HEK293T (cell line): ENCODE measurements at regions not wholly inside any gene's neighbourhood (a gene's known extent, or its start where the extent isn't known, plus 50 kb on each side); places are given as distances from the start of the nearest gene placed in this dataset.

Experiments used
- FOXA1 ChIP-seq: fragments of 450-650 bp; IDR thresholded peaks from 2 replicates; pipeline ENCODE4 v1.6.1; 2016; ENCODE audit warnings: mild to moderate bottlenecking
- LEF1 ChIP-seq: fragments of 450-650 bp; IDR thresholded peaks from 2 replicates; pipeline ENCODE4 v1.6.1; 2017; ENCODE audit warnings: mild to moderate bottlenecking, borderline replicate concordance
- ZNF384 ChIP-seq: fragments of 450-650 bp; IDR thresholded peaks from 2 replicates; pipeline ENCODE4 v1.6.1; 2016

DNA sequence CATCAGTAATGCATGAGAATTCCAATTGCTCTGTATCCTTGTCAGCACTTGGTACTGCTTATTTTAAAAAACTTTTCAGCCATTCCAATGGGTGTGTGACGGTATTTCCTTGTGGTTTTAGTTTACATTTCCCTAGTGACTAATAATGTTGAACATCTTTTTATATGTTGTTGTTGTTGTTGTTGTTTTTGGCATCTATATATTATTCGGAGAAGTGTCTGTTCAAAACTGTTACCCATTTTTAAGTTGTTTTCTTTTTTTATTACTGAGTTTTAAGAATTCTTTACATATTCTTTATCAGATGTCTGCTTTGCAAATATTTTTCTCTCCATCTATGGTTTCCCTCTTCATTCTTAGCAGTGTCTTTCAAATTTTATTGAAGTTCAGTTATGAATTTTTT lies 231.1 kb upstream of the POU3F1 start:
- TF ChIP-seq LEF1: no peak
- TF ChIP-seq FOXA1: no peak
- no peak for TF ChIP-seq ZNF384
